ENCODE measurements at regions not wholly inside any gene's neighbourhood (a gene's known extent, or its start where the extent isn't known, plus 50 kb on each side); places are given as distances from the start of the nearest gene placed in this dataset.

GRCh38 chr13:30091691-30092090 lies 215.7 kb downstream of the KATNAL1 start:
- TF ChIP-seq CTCF (tag by site-specific recombination; IDR thresholded peaks at IDR 0.05) (no peak), ZNF664 (tag by site-specific recombination; IDR thresholded peaks at IDR 0.05) (no peak), ZNF561 (tag by site-specific recombination; IDR thresholded peaks at IDR 0.05; ENCODE audit: borderline replicate concordance) (no peak), KLF10 (tag by site-specific recombination; IDR thresholded peaks at IDR 0.05) (no peak), ZNF140 (tag by site-specific recombination; IDR thresholded peaks at IDR 0.05) (no peak), PATZ1 (tag by site-specific recombination; IDR thresholded peaks at IDR 0.05) (no peak), ZNF423 (tag by site-specific recombination; IDR thresholded peaks at IDR 0.05) (no peak), ZNF621 (tag by site-specific recombination; IDR thresholded peaks at IDR 0.05) (no peak), ZNF473 (tag by site-specific recombination; IDR thresholded peaks at IDR 0.05) (no peak)
